ENCODE measurements at regions not wholly inside any gene's neighbourhood (a gene's known extent, or its start where the extent isn't known, plus 50 kb on each side); places are given as distances from the start of the nearest gene placed in this dataset.
"Not testable (repeated sequence)": the region's sequence is repeated elsewhere in the genome, so short reads cannot be mapped to it uniquely, and the experiment has no call there.

- Histone ChIP-seq H3K79me2 (ENCODE audit: insufficient read depth) (no peaks in the 10 kb centered on the region), H3K9me2 (ENCODE audit: insufficient read depth) (no peaks in the 10 kb centered on the region), H2AFZ (no peak overlapping the region), H3K9ac (no peak overlapping the region), H3K4me3 (no peak overlapping the region), H3K4me1 (ENCODE audit: insufficient read depth) (no peaks in the 10 kb centered on the region), H3K9me3 (ENCODE audit: low read depth) (no peaks in the 10 kb centered on the region), H4K20me1 (ENCODE audit: insufficient read depth) (no peaks in the 10 kb centered on the region), H3K27ac (no peak overlapping the region), H3K36me3 (ENCODE audit: low read depth) (no peaks in the 10 kb centered on the region), H3F3A (ENCODE audit: insufficient read depth) (no peaks in the 10 kb centered on the region), H3K27me3 (replicated peaks; ENCODE audit: insufficient read depth) (no peaks in the 10 kb centered on the region), H3K4me2 (ENCODE audit: unreplicated experiment) (no peak overlapping the region)
- in situ Hi-C loops (cut with MboI): no loop called here
- 89 to 92% methylated on average over 2 of the region's 2 CpGs for WGBS, 2 experiments (ENCODE audit: low coverage in 1 of 2, low lambda C conversion rate in 2 of 2, missing lambda C conversion rate in 2 of 2)
- DNase-seq: no peak
- no peak for TF ChIP-seq EZH2 (IDR thresholded peaks at IDR 0.05; ENCODE audit: insufficient read depth, poor library complexity, severe bottlenecking)
- no peak for TF ChIP-seq EZH2phosphoT487 (IDR thresholded peaks at IDR 0.05; ENCODE audit: insufficient read depth, low read depth)
These were observed 62.1 kb downstream of the RESF1 start for GRCh38 chr12:32021346-32021773.

- H3K9ac ChIP-seq; H3K4me3 ChIP-seq; H3K4me2 ChIP-seq (ENCODE audit: unreplicated experiment); H4K20me1 ChIP-seq (ENCODE audit: insufficient read depth); H3K9me3 ChIP-seq (ENCODE audit: low read depth); H3K27me3 ChIP-seq (replicated peaks; ENCODE audit: insufficient read depth); H2AFZ ChIP-seq; H3K79me2 ChIP-seq (ENCODE audit: insufficient read depth); H3K27ac ChIP-seq; H3K4me1 ChIP-seq (ENCODE audit: insufficient read depth); H3F3A ChIP-seq (ENCODE audit: insufficient read depth); H3K36me3 ChIP-seq (ENCODE audit: low read depth); in situ Hi-C loops (cut with MboI); H3K9me2 ChIP-seq (ENCODE audit: insufficient read depth); DNase-seq: not testable (repeated sequence)
- WGBS, 2 experiments (ENCODE audit: low coverage in 1 of 2, low lambda C conversion rate in 2 of 2, missing lambda C conversion rate in 2 of 2): 75 to 77% methylated on average over 10 of the region's 10 CpGs
These were observed 63.2 kb downstream of the RESF1 start for GRCh38 chr12:32022387-32022786.

- H4K20me1 ChIP-seq (ENCODE audit: insufficient read depth); H3K9ac ChIP-seq; H3F3A ChIP-seq (ENCODE audit: insufficient read depth); H3K36me3 ChIP-seq (ENCODE audit: low read depth); H3K27me3 ChIP-seq (replicated peaks; ENCODE audit: insufficient read depth); H3K9me2 ChIP-seq (ENCODE audit: insufficient read depth); H3K4me2 ChIP-seq (ENCODE audit: unreplicated experiment); H3K9me3 ChIP-seq (ENCODE audit: low read depth); H2AFZ ChIP-seq; H3K27ac ChIP-seq; H3K79me2 ChIP-seq (ENCODE audit: insufficient read depth); in situ Hi-C loops (cut with MboI); H3K4me3 ChIP-seq; H3K4me1 ChIP-seq (ENCODE audit: insufficient read depth); DNase-seq: not testable (repeated sequence)
- 74 to 83% methylated on average over 9 of the region's 9 CpGs for WGBS, 2 experiments (ENCODE audit: low coverage in 1 of 2, low lambda C conversion rate in 2 of 2, missing lambda C conversion rate in 2 of 2)
These were observed 64.6 kb downstream of the RESF1 start for GRCh38 chr12:32023861-32024260.

GRCh38 chr12:32024884-32025592 is 65.8 kb downstream of the RESF1 start:
- in situ Hi-C loops (cut with MboI): no loop called here
- Histone ChIP-seq H3K79me2 (ENCODE audit: insufficient read depth) (no peaks in the 10 kb centered on the region), H2AFZ (no peak overlapping the region), H3K27ac (no peak overlapping the region), H3K4me1 (ENCODE audit: insufficient read depth) (no peaks in the 10 kb centered on the region), H3K4me3 (no peak overlapping the region), H3K9me2 (ENCODE audit: insufficient read depth) (no peaks in the 10 kb centered on the region), H3K9ac (no peak overlapping the region), H3K9me3 (ENCODE audit: low read depth) (no peaks in the 10 kb centered on the region), H3K27me3 (replicated peaks; ENCODE audit: insufficient read depth) (no peaks in the 10 kb centered on the region), H3K36me3 (ENCODE audit: low read depth) (no peaks in the 10 kb centered on the region), H3F3A (ENCODE audit: insufficient read depth) (no peaks in the 10 kb centered on the region), H3K4me2 (ENCODE audit: unreplicated experiment) (no peak overlapping the region), H4K20me1 (ENCODE audit: insufficient read depth) (no peaks in the 10 kb centered on the region)
- DNase-seq: no peak
- no peak for TF ChIP-seq EZH2 (IDR thresholded peaks at IDR 0.05; ENCODE audit: insufficient read depth, poor library complexity, severe bottlenecking)
- TF ChIP-seq EZH2phosphoT487 (IDR thresholded peaks at IDR 0.05; ENCODE audit: insufficient read depth, low read depth): no peak
- 62 to 63% methylated on average over 8 of the region's 8 CpGs for WGBS, 2 experiments (ENCODE audit: low coverage in 1 of 2, low lambda C conversion rate in 2 of 2, missing lambda C conversion rate in 2 of 2)

GRCh38 chr12:32025906-32026305 is 66.7 kb downstream of the RESF1 start:
- H3K36me3 ChIP-seq (ENCODE audit: low read depth): no peaks in the 10 kb centered on the region
- H3K9ac ChIP-seq: no peak overlapping the region
- no peak overlapping the region for H3K4me3 ChIP-seq
- H3F3A ChIP-seq (ENCODE audit: insufficient read depth): no peaks in the 10 kb centered on the region
- H3K4me1 ChIP-seq (ENCODE audit: insufficient read depth): no peaks in the 10 kb centered on the region
- no peak for DNase-seq
- H3K27ac ChIP-seq: no peak overlapping the region
- no peaks in the 10 kb centered on the region for H3K79me2 ChIP-seq (ENCODE audit: insufficient read depth)
- 61 to 66% methylated on average over 7 to 8 of the region's 8 CpGs for WGBS, 2 experiments (ENCODE audit: low coverage in 1 of 2, low lambda C conversion rate in 2 of 2, missing lambda C conversion rate in 2 of 2)
- H4K20me1 ChIP-seq (ENCODE audit: insufficient read depth): no peaks in the 10 kb centered on the region
- in situ Hi-C loops (cut with MboI): no loop called here
- TF ChIP-seq EZH2phosphoT487 (IDR thresholded peaks at IDR 0.05; ENCODE audit: insufficient read depth, low read depth) (no peak), EZH2 (IDR thresholded peaks at IDR 0.05; ENCODE audit: insufficient read depth, poor library complexity, severe bottlenecking) (no peak)
- no peaks in the 10 kb centered on the region for H3K9me3 ChIP-seq (ENCODE audit: low read depth)
- H3K9me2 ChIP-seq (ENCODE audit: insufficient read depth): no peaks in the 10 kb centered on the region
- H3K27me3 ChIP-seq (replicated peaks; ENCODE audit: insufficient read depth): 0 out of 2 replicates have a peak, but pooled peaks cover 4% of the 10 kb centered on the region
- H3K4me2 ChIP-seq (ENCODE audit: unreplicated experiment): no peak overlapping the region
- H2AFZ ChIP-seq: no peak overlapping the region

Measured in GM23248 (cell line).